ENCODE measurements at regions not wholly inside any gene's neighbourhood (a gene's known extent, or its start where the extent isn't known, plus 50 kb on each side); places are given as distances from the start of the nearest gene placed in this dataset.

DNA sequence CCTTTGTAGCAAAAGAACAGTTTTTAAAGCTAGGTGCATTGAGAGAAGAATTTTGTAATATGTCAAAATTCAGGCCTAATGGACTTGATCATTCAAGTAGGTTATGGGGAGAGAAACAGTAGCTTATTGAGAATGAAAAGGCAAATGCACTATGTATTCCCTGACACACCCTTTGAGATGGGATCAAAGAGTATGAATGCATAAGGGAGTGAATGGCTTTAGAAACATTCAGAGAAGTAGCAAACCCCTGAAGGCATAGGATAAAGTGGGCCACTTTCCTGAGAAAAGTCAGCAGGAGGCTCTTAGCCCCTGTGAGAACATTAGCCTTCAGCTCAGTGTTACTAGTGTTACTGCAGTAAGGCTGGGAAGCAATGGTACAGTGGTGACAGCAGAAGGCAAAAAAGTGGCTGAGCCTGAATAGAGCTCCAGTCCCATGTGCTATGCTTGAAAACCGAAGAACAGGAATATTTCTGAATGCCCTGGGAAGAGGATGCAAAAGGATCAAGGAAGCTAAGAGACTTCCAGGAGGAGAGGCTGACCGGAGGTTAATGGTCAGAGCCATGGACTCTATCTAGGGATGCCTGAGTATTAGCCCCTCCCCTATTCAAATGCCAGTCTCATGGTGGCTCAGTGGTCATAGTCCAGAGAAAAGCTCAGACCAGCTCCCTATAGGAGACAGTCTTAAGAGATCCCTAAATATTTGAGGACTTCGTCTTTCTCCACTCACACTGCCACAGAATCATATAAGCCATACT lies 218.2 kb upstream of the SGO1 start:
- Histone ChIP-seq H3K27ac (ENCODE audit: low read depth in 1 of 2, low read length in 2 of 2) (no peak overlapping the region), H3K9me3 (replicated peaks in 1 of 2; ENCODE audit: control insufficient read depth in 1 of 2, insufficient read depth in 1 of 2, low read length in 2 of 2) (no peaks in the 10 kb centered on the region), H2AFZ (ENCODE audit: insufficient read depth, low read depth, low read length, poor library complexity, severe bottlenecking) (no peak overlapping the region), H3K79me2 (ENCODE audit: insufficient read depth, low read length) (no peaks in the 10 kb centered on the region), H3K4me2 (replicated peaks; ENCODE audit: extremely low read depth, low read length, poor library complexity, severe bottlenecking) (no peak overlapping the region), H3K4me1 (ENCODE audit: control insufficient read depth in 1 of 2, insufficient read depth in 2 of 2, low read length in 2 of 2) (no peaks in the 10 kb centered on the region), H3K36me3 (replicated peaks in 1 of 2; ENCODE audit: control insufficient read depth in 1 of 2, insufficient read depth in 2 of 2, low read length in 2 of 2) (no peaks in the 10 kb centered on the region), H4K20me1 (ENCODE audit: insufficient read depth, low read length) (no peaks in the 10 kb centered on the region), H3K4me3 (replicated peaks in 1 of 3; ENCODE audit: low read depth in 2 of 3, low read length in 3 of 3) (no peak overlapping the region), H3K27me3 (ENCODE audit: control insufficient read depth in 2 of 2, insufficient read depth in 2 of 2, low read length in 2 of 2) (no peaks in the 10 kb centered on the region), H3K9ac (ENCODE audit: insufficient read depth, low read length, poor library complexity, severe bottlenecking) (no peak overlapping the region)
- Mint-ChIP-seq H3K4me1 (no peaks in the 10 kb centered on the region), H3K4me3 (no peak overlapping the region), H3K27ac (no peak overlapping the region), H3K9me3 (peaks cover 0 to 6% (median 2%) of the 10 kb centered on the region in 7 donors), H3K36me3 (no peaks in the 10 kb centered on the region), H3K27me3 (ENCODE audit: low read depth in 3 of 3) (peaks cover 0 to 2% (median 0%) of the 10 kb centered on the region in 3 donors)
- no CpG with 5 or more reads among the region's 3 CpGs for WGBS (ENCODE audit: insufficient coverage)
- intact Hi-C loops (cut with micrococcal nuclease): no loop called here
- no peak for DNase-seq
- TF ChIP-seq, protein P1, sequence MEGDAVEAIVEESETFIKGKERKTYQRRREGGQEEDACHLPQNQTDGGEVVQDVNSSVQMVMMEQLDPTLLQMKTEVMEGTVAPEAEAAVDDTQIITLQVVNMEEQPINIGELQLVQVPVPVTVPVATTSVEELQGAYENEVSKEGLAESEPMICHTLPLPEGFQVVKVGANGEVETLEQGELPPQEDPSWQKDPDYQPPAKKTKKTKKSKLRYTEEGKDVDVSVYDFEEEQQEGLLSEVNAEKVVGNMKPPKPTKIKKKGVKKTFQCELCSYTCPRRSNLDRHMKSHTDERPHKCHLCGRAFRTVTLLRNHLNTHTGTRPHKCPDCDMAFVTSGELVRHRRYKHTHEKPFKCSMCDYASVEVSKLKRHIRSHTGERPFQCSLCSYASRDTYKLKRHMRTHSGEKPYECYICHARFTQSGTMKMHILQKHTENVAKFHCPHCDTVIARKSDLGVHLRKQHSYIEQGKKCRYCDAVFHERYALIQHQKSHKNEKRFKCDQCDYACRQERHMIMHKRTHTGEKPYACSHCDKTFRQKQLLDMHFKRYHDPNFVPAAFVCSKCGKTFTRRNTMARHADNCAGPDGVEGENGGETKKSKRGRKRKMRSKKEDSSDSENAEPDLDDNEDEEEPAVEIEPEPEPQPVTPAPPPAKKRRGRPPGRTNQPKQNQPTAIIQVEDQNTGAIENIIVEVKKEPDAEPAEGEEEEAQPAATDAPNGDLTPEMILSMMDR (IDR thresholded peaks at IDR 0.05): no peak

DNA sequence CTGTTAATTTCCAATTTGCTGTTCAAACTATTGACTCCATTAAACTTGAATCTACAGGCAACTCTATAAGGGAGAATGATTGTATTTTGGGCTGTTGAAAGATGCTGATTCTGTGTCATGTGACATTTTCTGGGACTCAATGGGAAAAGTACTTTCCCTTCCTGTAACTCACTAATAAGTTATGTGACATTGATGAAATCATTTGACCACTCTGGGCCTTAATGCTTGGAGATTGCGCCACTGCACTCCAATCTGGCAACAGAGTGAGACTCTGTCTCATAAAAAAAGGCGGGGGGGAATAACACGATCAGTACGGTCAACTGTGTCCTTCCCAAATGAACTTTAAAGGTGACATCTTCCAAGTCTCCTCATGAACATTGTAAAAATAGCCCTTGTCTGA lies 215.2 kb upstream of the SGO1 start:
- H3K4me3 Mint-ChIP-seq: no peak overlapping the region
- TF ChIP-seq, protein P1 (IDR thresholded peaks at IDR 0.05): no peak

More for the DNA sequence above, 215.2 kb upstream of the SGO1 start:
- no peaks in the 10 kb centered on the region for H3K4me1 ChIP-seq (ENCODE audit: control insufficient read depth in 1 of 2, insufficient read depth in 2 of 2, low read length in 2 of 2)
- no peak overlapping the region for H3K27ac Mint-ChIP-seq
- intact Hi-C loops (cut with micrococcal nuclease): no loop called here
- WGBS (ENCODE audit: insufficient coverage): 97% methylated on average over 4 of the region's 4 CpGs
- no peak overlapping the region for H3K4me2 ChIP-seq (replicated peaks; ENCODE audit: extremely low read depth, low read length, poor library complexity, severe bottlenecking)
- no peaks in the 10 kb centered on the region for H3K36me3 Mint-ChIP-seq
- H2AFZ ChIP-seq (ENCODE audit: insufficient read depth, low read depth, low read length, poor library complexity, severe bottlenecking): no peak overlapping the region
- no peak overlapping the region for H3K27ac ChIP-seq (ENCODE audit: low read depth in 1 of 2, low read length in 2 of 2)
- H4K20me1 ChIP-seq (ENCODE audit: insufficient read depth, low read length): no peaks in the 10 kb centered on the region
- no peaks in the 10 kb centered on the region for H3K4me1 Mint-ChIP-seq
- H3K4me3 ChIP-seq (replicated peaks in 1 of 3; ENCODE audit: low read depth in 2 of 3, low read length in 3 of 3): no peak overlapping the region
- no peaks in the 10 kb centered on the region for H3K79me2 ChIP-seq (ENCODE audit: insufficient read depth, low read length)
- peaks cover 0 to 5% (median 2%) of the 10 kb centered on the region in 7 donors for H3K9me3 Mint-ChIP-seq
- H3K27me3 ChIP-seq (ENCODE audit: control insufficient read depth in 2 of 2, insufficient read depth in 2 of 2, low read length in 2 of 2): no peaks in the 10 kb centered on the region
- H3K36me3 ChIP-seq (replicated peaks in 1 of 2; ENCODE audit: control insufficient read depth in 1 of 2, insufficient read depth in 2 of 2, low read length in 2 of 2): no peaks in the 10 kb centered on the region
- H3K9me3 ChIP-seq (replicated peaks in 1 of 2; ENCODE audit: control insufficient read depth in 1 of 2, insufficient read depth in 1 of 2, low read length in 2 of 2): no peaks in the 10 kb centered on the region
- no peak for DNase-seq
- H3K27me3 Mint-ChIP-seq (ENCODE audit: low read depth in 3 of 3): no peaks in the 10 kb centered on the region
- no peak overlapping the region for H3K9ac ChIP-seq (ENCODE audit: insufficient read depth, low read length, poor library complexity, severe bottlenecking)

Measured in CD14-positive monocyte (primary cell).